Endothelial cell of umbilical vein (primary cell): ENCODE measurements at regions not wholly inside any gene's neighbourhood (a gene's known extent, or its start where the extent isn't known, plus 50 kb on each side); places are given as distances from the start of the nearest gene placed in this dataset.

Source experiments
- CTCF ChIP-seq, 2 donors: IDR thresholded peaks; 1 replicate in 1 of 2; 2 replicates in 1 of 2; pipeline ENCODE4 v1.5.1; 2011; ENCODE audit warnings: low read length in 2 of 2, mild to moderate bottlenecking in 2 of 2, moderate library complexity in 2 of 2, control low read depth in 1 of 2, inconsistent platforms in 1 of 2, low read depth in 1 of 2; ENCODE audit not compliant: insufficient read depth in 1 of 2; ENCODE audit errors: extremely low read depth in 1 of 2
- EZH2 ChIP-seq: IDR thresholded peaks from 2 replicates; pipeline ENCODE4 v1.6.1; 2012; ENCODE audit warnings: borderline replicate concordance, low read depth, mild to moderate bottlenecking, moderate library complexity, low read length, inconsistent platforms; ENCODE audit not compliant: severe bottlenecking
- GATA2 ChIP-seq: IDR thresholded peaks from 2 replicates; pipeline ENCODE4 v1.7.0; 2011; ENCODE audit warnings: low read depth, mild to moderate bottlenecking, moderate library complexity, mixed read lengths, low read length; ENCODE audit not compliant: insufficient read length, insufficient read depth
- JUN ChIP-seq: IDR thresholded peaks from 2 replicates; pipeline ENCODE4 v1.6.1; 2011; ENCODE audit warnings: borderline replicate concordance, low read depth; ENCODE audit not compliant: insufficient read length, insufficient read depth
- MAX ChIP-seq: IDR thresholded peaks from 2 replicates; pipeline ENCODE4 v1.6.1; 2011; ENCODE audit not compliant: insufficient read depth, insufficient read length
- MYC ChIP-seq: IDR thresholded peaks from one replicate; pipeline ENCODE4 v1.6.1; 2011; ENCODE audit warnings: mild to moderate bottlenecking, low read depth, low read length
- POLR2A ChIP-seq: IDR thresholded peaks from 2 replicates; pipeline ENCODE4 v1.6.1; 2012; ENCODE audit warnings: low read depth, mild to moderate bottlenecking, control low read depth, low read length
- POLR2AphosphoS5 ChIP-seq: IDR thresholded peaks from 2 replicates; pipeline ENCODE4 v1.6.1; 2012; ENCODE audit warnings: low read depth, mild to moderate bottlenecking, control low read depth, low read length, moderate library complexity; ENCODE audit not compliant: insufficient read depth

- TF ChIP-seq CTCF (IDR thresholded peaks at IDR 0.05; ENCODE audit: extremely low read depth in 1 of 2, insufficient read depth in 1 of 2, low read depth in 1 of 2, low read length in 2 of 2) (no peak), MYC (no peak), POLR2A (no peak), EZH2 (no peak), MAX (no peak), POLR2AphosphoS5 (no peak), GATA2 (no peak), JUN (no peak)
Measured at GRCh38 chr2:215210082-215210481, 71.7 kb upstream of the ABCA12 start.
